DOHH2 (cell line): ENCODE measurements at regions not wholly inside any gene's neighbourhood (a gene's known extent, or its start where the extent isn't known, plus 50 kb on each side); places are given as distances from the start of the nearest gene placed in this dataset.

Experiments used
- H3F3A ChIP-seq: fragments of 200-600 bp; sonication (generic), shearing (Covaris generic); 2 replicates; pipeline ENCODE4 v1.6.0; 2016; ENCODE audit warnings: antibody characterized with exemption, mild to moderate bottlenecking; ENCODE audit not compliant: control insufficient read depth, insufficient read depth
- H3K27ac ChIP-seq: fragments of 200-600 bp; sonication (generic); 2 replicates; pipeline ENCODE4 v1.5.1; 2014; ENCODE audit warnings: low read depth, mild to moderate bottlenecking, low read length, moderate library complexity
- H3K27me3 ChIP-seq: fragments of 200-600 bp; sonication (generic); 2 replicates; pipeline ENCODE4 v1.6.1; 2014; ENCODE audit warnings: mild to moderate bottlenecking, low read length, mixed read lengths; ENCODE audit not compliant: control insufficient read depth
- H3K36me3 ChIP-seq: fragments of 200-600 bp; sonication (generic); 2 replicates; pipeline ENCODE4 v1.6.1; 2014; ENCODE audit warnings: mild to moderate bottlenecking, low read length, moderate library complexity, mixed read lengths; ENCODE audit not compliant: control insufficient read depth
- H3K4me1 ChIP-seq: fragments of 200-600 bp; sonication (generic); 2 replicates; pipeline ENCODE4 v1.6.1; 2014; ENCODE audit warnings: mild to moderate bottlenecking, low read length, mixed read lengths; ENCODE audit not compliant: control insufficient read depth
- H3K4me2 ChIP-seq: fragments of 200-600 bp; sonication (generic); 2 replicates; pipeline ENCODE4 v1.6.0; 2014; ENCODE audit warnings: mild to moderate bottlenecking, low read length, moderate library complexity
- H3K4me3 ChIP-seq: fragments of 200-600 bp; sonication (generic); 2 replicates; pipeline ENCODE4 v1.5.1; 2014; ENCODE audit warnings: mild to moderate bottlenecking, low read length, mixed read lengths
- H3K79me2 ChIP-seq: fragments of 200-600 bp; sonication (generic); 2 replicates; pipeline ENCODE4 v1.6.1; 2014; ENCODE audit warnings: mild to moderate bottlenecking, low read length, mixed read lengths; ENCODE audit not compliant: control insufficient read depth
- H3K9me2 ChIP-seq: fragments of 200-600 bp; sonication (generic); replicated peaks from 2 replicates; pipeline ENCODE4 v1.6.1; 2014; ENCODE audit warnings: mild to moderate bottlenecking, low read length, mixed read lengths; ENCODE audit not compliant: control insufficient read depth
- H3K9me3 ChIP-seq: fragments of 200-600 bp; sonication (generic); 2 replicates; pipeline ENCODE4 v1.6.1; 2014; ENCODE audit warnings: antibody characterized with exemption, low read length, mixed read lengths; ENCODE audit not compliant: control insufficient read depth, insufficient read depth
- H4K20me1 ChIP-seq: fragments of 200-600 bp; sonication (generic); 2 replicates; pipeline ENCODE4 v1.6.0; 2014; ENCODE audit warnings: low read depth, mild to moderate bottlenecking, antibody characterized with exemption, low read length, moderate library complexity; ENCODE audit not compliant: control insufficient read depth, insufficient read depth
- CTCF ChIP-seq: fragments of 200-600 bp; sonication (generic); IDR thresholded peaks from one replicate; pipeline ENCODE4 v1.5.1; 2014; ENCODE audit warnings: antibody characterized with exemption, mild to moderate bottlenecking, low read depth, low read length; ENCODE audit not compliant: poor library complexity, severe bottlenecking
- EZH2phosphoT487 ChIP-seq: fragments of 200-600 bp; sonication (generic); IDR thresholded peaks from 2 replicates; pipeline ENCODE4 v1.6.1; 2017; ENCODE audit warnings: borderline replicate concordance, mild to moderate bottlenecking, antibody characterized with exemption, low read length, moderate library complexity, mixed read lengths

GRCh38 chr22:27087051-27087450, 429.7 kb downstream of the MIAT start:
- no peak for TF ChIP-seq CTCF
- no peak for TF ChIP-seq EZH2phosphoT487
- Histone ChIP-seq H3K9me2 (no peaks in the 10 kb centered on the region), H3F3A (no peaks in the 10 kb centered on the region), H3K4me1 (no peaks in the 10 kb centered on the region), H3K4me3 (no peak overlapping the region), H3K79me2 (no peaks in the 10 kb centered on the region), H3K27ac (no peak overlapping the region), H3K4me2 (no peak overlapping the region), H4K20me1 (no peaks in the 10 kb centered on the region), H3K36me3 (no peaks in the 10 kb centered on the region), H3K9me3 (no peaks in the 10 kb centered on the region), H3K27me3 (peaks cover 15% of the 10 kb centered on the region; the same call in 1 of the 2 replicates)

GRCh38 chr22:27088026-27088425, 430.6 kb downstream of the MIAT start:
- no peaks in the 10 kb centered on the region for H3K79me2 ChIP-seq
- no peaks in the 10 kb centered on the region for H3K36me3 ChIP-seq
- H3K27ac ChIP-seq: no peak overlapping the region
- H3K9me2 ChIP-seq: no peaks in the 10 kb centered on the region
- H3K4me2 ChIP-seq: no peak overlapping the region
- peaks cover 15% of the 10 kb centered on the region; the same call in 1 of the 2 replicates for H3K27me3 ChIP-seq
- no peaks in the 10 kb centered on the region for H3F3A ChIP-seq
- H4K20me1 ChIP-seq: no peaks in the 10 kb centered on the region
- no peaks in the 10 kb centered on the region for H3K4me1 ChIP-seq
- no peaks in the 10 kb centered on the region; the same call in 1 of the 2 replicates for H3K9me3 ChIP-seq
- no peak for TF ChIP-seq EZH2phosphoT487
- TF ChIP-seq CTCF: no peak
- H3K4me3 ChIP-seq: no peak overlapping the region

- no peaks in the 10 kb centered on the region for H4K20me1 ChIP-seq
- no peak overlapping the region for H3K4me3 ChIP-seq
- H3K4me2 ChIP-seq: no peak overlapping the region
- no peak overlapping the region for H3K27ac ChIP-seq
- H3K4me1 ChIP-seq: no peaks in the 10 kb centered on the region
- no peaks in the 10 kb centered on the region for H3K9me2 ChIP-seq
- peaks cover 12% of the 10 kb centered on the region; the same call in 1 of the 2 replicates for H3K27me3 ChIP-seq
- TF ChIP-seq CTCF (no peak), EZH2phosphoT487 (no peak)
- no peaks in the 10 kb centered on the region for H3F3A ChIP-seq
- no peaks in the 10 kb centered on the region; the same call in 1 of the 2 replicates for H3K9me3 ChIP-seq
- H3K79me2 ChIP-seq: no peaks in the 10 kb centered on the region
- no peaks in the 10 kb centered on the region for H3K36me3 ChIP-seq
These were observed 431.9 kb downstream of the MIAT start for GRCh38 chr22:27089264-27089663.

- TF ChIP-seq CTCF (no peak), EZH2phosphoT487 (no peak)
- H3K9me3 ChIP-seq: no peaks in the 10 kb centered on the region; the same call in 1 of the 2 replicates
- H3K4me1 ChIP-seq: no peaks in the 10 kb centered on the region
- H3K4me3 ChIP-seq: no peak overlapping the region
- H3F3A ChIP-seq: no peaks in the 10 kb centered on the region
- no peak overlapping the region for H3K27ac ChIP-seq
- no peaks in the 10 kb centered on the region for H3K36me3 ChIP-seq
- no peaks in the 10 kb centered on the region for H3K79me2 ChIP-seq
- 0 out of 2 replicates have a peak, but pooled peaks cover 2% of the 10 kb centered on the region for H3K27me3 ChIP-seq
- no peaks in the 10 kb centered on the region for H4K20me1 ChIP-seq
- no peaks in the 10 kb centered on the region for H3K9me2 ChIP-seq
- no peak overlapping the region for H3K4me2 ChIP-seq
These were observed 433.2 kb downstream of the MIAT start for GRCh38 chr22:27090611-27091011.
